ENCODE measurements at regions not wholly inside any gene's neighbourhood (a gene's known extent, or its start where the extent isn't known, plus 50 kb on each side); places are given as distances from the start of the nearest gene placed in this dataset.

DNA sequence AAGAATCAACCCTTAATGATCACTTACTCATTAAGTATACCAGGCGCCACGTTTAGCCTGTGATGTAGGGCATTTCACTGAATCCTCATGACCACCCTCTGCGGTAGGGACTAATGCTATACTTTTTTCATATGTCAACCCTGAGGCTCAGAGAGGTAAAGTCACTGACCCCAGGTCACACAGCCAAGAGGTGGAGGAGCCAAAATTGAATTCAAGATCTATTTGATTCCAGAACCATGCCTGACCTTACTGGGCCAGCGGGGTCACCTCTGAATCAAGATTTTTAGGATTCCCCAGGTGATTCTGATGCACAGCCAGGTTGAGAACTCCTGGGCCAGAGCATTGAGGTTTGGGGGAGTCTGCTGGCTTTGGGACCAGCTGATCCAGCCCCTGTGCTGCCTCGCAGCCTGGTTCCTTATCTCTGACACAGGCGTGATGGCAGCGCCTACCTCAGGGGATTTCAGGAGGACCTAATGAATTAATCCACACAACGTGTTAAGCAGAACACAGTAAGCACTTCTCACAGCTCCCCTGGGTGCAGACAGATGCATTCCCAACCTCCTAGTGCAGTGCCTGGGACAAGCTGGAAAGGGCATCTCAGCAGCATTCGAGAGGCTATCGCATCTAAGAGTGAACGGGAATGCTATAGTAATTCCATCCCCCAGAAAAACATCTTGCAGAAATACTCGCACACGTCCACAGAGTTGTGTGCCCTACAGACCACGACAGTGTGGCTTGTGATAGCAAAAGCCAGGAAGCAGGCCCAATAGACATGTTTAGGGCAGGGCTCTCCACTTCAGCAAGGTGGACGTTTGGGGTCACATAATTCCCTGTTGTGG is 101.4 kb upstream of the PTPN1 start:
- TF ChIP-seq, protein P1, sequence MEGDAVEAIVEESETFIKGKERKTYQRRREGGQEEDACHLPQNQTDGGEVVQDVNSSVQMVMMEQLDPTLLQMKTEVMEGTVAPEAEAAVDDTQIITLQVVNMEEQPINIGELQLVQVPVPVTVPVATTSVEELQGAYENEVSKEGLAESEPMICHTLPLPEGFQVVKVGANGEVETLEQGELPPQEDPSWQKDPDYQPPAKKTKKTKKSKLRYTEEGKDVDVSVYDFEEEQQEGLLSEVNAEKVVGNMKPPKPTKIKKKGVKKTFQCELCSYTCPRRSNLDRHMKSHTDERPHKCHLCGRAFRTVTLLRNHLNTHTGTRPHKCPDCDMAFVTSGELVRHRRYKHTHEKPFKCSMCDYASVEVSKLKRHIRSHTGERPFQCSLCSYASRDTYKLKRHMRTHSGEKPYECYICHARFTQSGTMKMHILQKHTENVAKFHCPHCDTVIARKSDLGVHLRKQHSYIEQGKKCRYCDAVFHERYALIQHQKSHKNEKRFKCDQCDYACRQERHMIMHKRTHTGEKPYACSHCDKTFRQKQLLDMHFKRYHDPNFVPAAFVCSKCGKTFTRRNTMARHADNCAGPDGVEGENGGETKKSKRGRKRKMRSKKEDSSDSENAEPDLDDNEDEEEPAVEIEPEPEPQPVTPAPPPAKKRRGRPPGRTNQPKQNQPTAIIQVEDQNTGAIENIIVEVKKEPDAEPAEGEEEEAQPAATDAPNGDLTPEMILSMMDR (conservative IDR thresholded peaks at IDR 0.05), result no peak
- TF ChIP-seq EZH2 (IDR thresholded peaks at IDR 0.05; ENCODE audit: low read depth), result no peak

Measured in PC-9 (cell line).